ENCODE measurements at regions not wholly inside any gene's neighbourhood (a gene's known extent, or its start where the extent isn't known, plus 50 kb on each side); places are given as distances from the start of the nearest gene placed in this dataset.

GRCh38 chr13:80718970-80719369 is 378.0 kb upstream of the SPRY2 start (continued):
- no peak for TF ChIP-seq ZNF292 (tag by site-specific recombination; IDR thresholded peaks at IDR 0.05; ENCODE audit: borderline replicate concordance, low read depth)
- no peak for TF ChIP-seq ZNF394 (tag by site-specific recombination; IDR thresholded peaks at IDR 0.05; ENCODE audit: borderline replicate concordance)
- TF ChIP-seq BCL6B (tag by site-specific recombination; IDR thresholded peaks at IDR 0.05), result no peak
- TF ChIP-seq ZNF560 (tag by site-specific recombination; IDR thresholded peaks at IDR 0.05; ENCODE audit: borderline replicate concordance), result no peak
- no peak for TF ChIP-seq GFI1B (tag by site-specific recombination; IDR thresholded peaks at IDR 0.05)
- TF ChIP-seq ZNF18 (tag by site-specific recombination; IDR thresholded peaks at IDR 0.05), result no peak

DNA sequence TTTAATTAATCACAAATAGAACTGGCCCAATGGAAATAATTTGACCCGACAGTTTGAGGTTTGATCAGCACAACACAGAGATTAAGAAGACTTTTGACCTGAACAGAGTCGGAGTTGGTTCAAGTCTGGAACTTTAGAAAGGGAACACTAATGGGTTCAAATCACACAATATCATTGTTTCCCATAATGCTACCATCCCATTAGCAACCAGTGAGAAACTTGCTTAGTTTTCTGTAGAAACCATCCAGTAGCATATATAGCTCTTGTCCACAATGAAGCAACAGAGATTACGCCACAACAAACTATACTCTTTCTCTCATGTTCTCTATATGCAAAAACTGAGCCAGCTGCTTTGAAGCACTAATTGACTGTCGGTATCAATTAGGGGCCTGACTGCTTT is 376.9 kb upstream of the SPRY2 start:
- Histone ChIP-seq H3K36me3 (ENCODE audit: control insufficient read depth in 2 of 2, insufficient read depth in 1 of 2, low read length in 2 of 2) (no peaks in the 10 kb centered on the region), H3K4me1 (ENCODE audit: control insufficient read depth, insufficient read depth, low read length) (no peaks in the 10 kb centered on the region), H3K4me3 (ENCODE audit: low read depth, low read length) (no peak overlapping the region), H3K27ac (ENCODE audit: extremely low read depth, low read depth, low read length) (no peak overlapping the region), H3K9me3 (ENCODE audit: control insufficient read depth, insufficient read depth, low read depth, low read length) (no peaks in the 10 kb centered on the region)
- POLR2A ChIA-PET, result no interaction called here
- CTCF ChIA-PET, result no interaction called here
- no peak for TF ChIP-seq ZNF266 (tag by site-specific recombination; IDR thresholded peaks at IDR 0.05; ENCODE audit: low read depth)
- TF ChIP-seq TSHZ1 (tag by site-specific recombination; IDR thresholded peaks at IDR 0.05; ENCODE audit: borderline replicate concordance), result no peak

- Histone ChIP-seq H3K27ac (ENCODE audit: extremely low read depth, low read depth, low read length) (no peak overlapping the region), H3K9me3 (ENCODE audit: control insufficient read depth, insufficient read depth, low read depth, low read length) (no peaks in the 10 kb centered on the region), H3K4me3 (ENCODE audit: low read depth, low read length) (no peak overlapping the region), H3K36me3 (ENCODE audit: control insufficient read depth in 2 of 2, insufficient read depth in 1 of 2, low read length in 2 of 2) (no peaks in the 10 kb centered on the region), H3K4me1 (ENCODE audit: control insufficient read depth, insufficient read depth, low read length) (no peaks in the 10 kb centered on the region)
- ChIA-PET POLR2A (no interaction called here), CTCF (no interaction called here)
- TF ChIP-seq ZFHX2 (tag by site-specific recombination; conservative IDR thresholded peaks at IDR 0.05) (no peak), YY2 (tag by site-specific recombination; IDR thresholded peaks at IDR 0.05) (no peak), ZNF530 (tag by site-specific recombination; IDR thresholded peaks at IDR 0.05; ENCODE audit: low read depth) (no peak), ZNF704 (tag by site-specific recombination; IDR thresholded peaks at IDR 0.05) (no peak), SP7 (tag by site-specific recombination; IDR thresholded peaks at IDR 0.05) (no peak), ZNF707 (tag by site-specific recombination; IDR thresholded peaks at IDR 0.05) (no peak), ZBTB21 (tag by site-specific recombination; IDR thresholded peaks at IDR 0.05) (no peak), ZBTB48 (tag by site-specific recombination; IDR thresholded peaks at IDR 0.05) (no peak), PRDM2 (tag by site-specific recombination; IDR thresholded peaks at IDR 0.05; ENCODE audit: borderline replicate concordance) (no peak)
- TF ChIP-seq, protein P1, sequence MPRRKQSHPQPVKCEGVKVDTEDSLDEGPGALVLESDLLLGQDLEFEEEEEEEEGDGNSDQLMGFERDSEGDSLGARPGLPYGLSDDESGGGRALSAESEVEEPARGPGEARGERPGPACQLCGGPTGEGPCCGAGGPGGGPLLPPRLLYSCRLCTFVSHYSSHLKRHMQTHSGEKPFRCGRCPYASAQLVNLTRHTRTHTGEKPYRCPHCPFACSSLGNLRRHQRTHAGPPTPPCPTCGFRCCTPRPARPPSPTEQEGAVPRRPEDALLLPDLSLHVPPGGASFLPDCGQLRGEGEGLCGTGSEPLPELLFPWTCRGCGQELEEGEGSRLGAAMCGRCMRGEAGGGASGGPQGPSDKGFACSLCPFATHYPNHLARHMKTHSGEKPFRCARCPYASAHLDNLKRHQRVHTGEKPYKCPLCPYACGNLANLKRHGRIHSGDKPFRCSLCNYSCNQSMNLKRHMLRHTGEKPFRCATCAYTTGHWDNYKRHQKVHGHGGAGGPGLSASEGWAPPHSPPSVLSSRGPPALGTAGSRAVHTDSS (tag by site-specific recombination; IDR thresholded peaks at IDR 0.05), result no peak
Observed at GRCh38 chr13:80716610-80717081, 375.7 kb upstream of the SPRY2 start.
